CD4-positive, alpha-beta T cell treated with Interleukin-4 for 4 hours (primary cell): ENCODE measurements at regions not wholly inside any gene's neighbourhood (a gene's known extent, or its start where the extent isn't known, plus 50 kb on each side); places are given as distances from the start of the nearest gene placed in this dataset.
"Not testable (repeated sequence)": the region's sequence is repeated elsewhere in the genome, so short reads cannot be mapped to it uniquely, and the experiment has no call there.

ENCODE experiments used
- DNase-seq: peaks from one replicate; pipeline ENCODE4 v3.0.0-alpha.2; 2020

DNA sequence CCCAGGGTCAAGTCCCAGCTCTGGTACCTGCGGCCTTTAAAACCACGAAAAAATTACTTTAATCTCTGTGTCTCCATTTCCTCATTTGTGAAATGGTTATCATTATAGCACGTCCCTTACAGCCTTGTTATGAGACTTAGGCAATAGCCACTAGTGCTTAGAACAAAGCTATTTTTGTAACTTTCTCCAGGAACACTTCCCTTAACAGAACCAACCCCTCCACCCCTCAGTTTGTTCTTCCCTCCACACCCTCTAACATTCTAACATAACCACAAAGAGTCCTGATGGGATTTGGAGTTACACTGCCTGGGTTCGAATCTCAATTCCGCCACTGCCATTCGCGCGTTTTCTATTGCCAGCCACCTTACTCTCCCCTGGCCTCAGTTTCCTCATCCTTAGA, 2777.4 kb upstream of the TPTE start:
- not testable (repeated sequence) for DNase-seq

DNA sequence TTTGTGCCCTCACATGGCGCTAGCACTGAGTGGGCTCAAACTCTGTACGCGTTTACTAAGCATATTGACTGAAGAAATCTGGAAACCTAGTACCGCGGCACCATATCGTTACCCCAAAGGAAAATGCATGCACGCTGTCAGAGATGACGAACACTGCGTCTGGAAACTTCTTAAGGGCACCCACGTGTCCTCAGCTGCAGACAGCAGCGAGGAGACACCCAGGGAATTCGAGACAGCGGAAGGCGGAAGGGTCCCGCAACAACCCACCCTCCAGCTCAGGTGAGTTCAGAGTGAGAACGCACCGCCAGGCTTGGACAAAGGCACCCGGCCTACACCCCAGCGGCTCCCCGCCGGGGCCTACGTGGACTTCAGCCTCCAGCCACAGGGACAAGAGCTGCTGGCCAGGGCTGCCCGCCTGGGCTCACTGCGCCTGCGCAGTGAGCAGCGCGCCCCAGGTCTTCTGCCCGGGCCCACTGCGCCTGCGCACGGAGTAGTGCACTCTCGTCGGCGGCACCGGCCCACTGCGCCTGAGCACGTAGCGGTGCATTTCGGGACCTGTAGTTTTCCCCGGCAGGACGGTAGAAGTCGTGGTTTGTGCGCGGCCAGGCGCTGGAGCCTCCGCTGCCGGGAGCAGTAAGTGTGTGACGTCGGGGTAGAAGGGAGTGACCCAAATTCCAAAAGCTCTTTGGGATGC, 2776.8 kb upstream of the TPTE start:
- not testable (repeated sequence) for DNase-seq

DNA sequence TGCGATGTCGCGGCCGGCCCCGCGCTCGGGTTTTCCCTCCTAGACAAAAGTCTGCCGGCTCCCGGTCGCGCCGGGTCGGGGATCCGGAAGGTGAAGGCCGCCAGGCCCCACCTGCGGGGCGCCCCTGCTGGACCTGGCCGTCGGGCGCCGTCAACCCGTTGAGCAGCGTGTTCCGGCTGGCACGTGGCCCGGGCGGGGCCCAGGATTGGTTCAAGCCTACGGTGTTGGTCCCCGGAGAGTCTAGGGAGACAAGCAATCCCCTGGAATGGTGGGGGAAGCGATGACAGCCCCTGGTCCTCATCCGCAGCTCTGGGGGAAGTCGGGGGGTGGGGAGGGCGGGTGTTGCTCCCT, 2776.3 kb upstream of the TPTE start:
- DNase-seq = not testable (repeated sequence)

DNA sequence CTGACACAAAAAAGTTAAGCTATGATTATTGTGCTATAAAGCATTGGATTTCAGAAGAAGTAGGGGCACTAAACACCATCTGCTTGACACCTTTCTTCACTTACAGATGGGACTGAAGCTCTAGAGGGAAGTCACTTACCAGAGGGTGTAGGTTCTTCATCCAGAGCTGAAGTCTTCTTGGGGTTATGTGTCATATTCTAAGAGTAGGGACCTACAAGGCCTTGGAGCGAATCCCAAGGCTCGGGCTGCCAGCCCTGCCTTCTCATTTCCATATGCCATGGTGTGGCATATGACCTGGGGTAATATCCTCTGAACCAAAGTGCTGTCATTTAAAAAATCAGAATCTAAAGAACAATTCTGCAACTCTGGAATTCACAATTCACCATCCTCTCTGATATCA, 2773.4 kb upstream of the TPTE start:
- not testable (repeated sequence) for DNase-seq

DNA sequence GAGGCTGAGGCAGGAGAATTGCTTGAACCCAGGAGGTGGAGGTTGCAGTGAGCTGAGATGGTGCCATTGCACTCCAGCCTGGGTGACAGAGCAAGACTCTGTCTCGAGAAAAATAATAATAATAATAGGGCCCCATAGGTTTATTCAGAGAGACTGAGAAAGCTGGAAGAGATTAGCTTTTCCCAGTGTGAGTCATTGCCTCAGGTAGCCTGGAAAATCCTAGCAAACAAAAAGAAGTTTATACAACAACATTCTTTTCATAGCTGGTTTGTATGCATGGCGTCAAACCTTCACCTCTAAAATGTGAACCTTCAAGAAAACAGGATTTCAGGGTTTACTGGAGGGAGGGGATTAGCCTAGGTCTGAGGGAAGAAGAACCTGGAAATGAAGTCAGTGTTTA, 2768.8 kb upstream of the TPTE start:
- DNase-seq = not testable (repeated sequence)

DNA sequence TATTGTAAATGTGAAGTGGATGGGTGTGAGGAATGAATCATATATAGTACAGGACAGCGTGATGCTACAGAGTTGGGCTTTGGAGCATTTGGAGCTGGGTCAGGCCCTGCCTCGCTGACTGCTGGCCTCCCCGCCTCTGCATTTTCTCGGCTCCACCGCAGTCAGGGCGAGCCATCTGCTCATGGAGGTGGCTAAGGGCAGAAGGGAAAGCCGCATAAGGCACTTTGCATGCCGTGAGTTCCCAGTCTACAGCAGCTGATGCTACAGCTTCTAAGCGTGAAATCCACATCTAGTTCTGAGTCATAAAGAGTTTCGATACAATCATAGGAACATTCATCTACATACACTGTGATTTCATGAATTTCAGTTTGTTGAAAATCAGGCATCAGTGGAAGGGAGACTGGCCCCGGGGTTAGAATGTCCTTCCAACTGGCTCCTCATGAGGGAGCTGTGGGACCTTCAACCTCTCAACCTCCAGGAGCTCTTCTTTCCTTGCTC, 2768.0 kb upstream of the TPTE start:
- not testable (repeated sequence) for DNase-seq

DNA sequence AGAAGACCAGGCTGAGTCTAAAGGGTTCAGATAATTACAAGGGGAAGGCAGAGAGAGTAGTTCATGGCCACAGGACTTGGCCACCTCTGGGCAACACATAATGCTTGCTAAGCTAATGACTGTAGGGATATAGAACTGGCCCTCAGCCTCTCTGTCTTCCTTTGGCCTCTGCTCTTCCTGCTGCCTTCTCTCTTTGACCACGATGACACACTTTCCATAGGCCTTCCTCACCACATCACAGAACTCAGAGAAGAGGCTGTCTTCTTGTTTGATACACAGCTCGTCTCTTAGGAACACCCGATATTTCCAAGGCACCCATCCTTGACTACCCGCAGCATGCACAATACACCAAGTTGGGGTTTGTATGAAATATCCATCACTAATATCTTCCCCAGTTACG, 2751.4 kb upstream of the TPTE start:
- DNase-seq = not testable (repeated sequence)

DNA sequence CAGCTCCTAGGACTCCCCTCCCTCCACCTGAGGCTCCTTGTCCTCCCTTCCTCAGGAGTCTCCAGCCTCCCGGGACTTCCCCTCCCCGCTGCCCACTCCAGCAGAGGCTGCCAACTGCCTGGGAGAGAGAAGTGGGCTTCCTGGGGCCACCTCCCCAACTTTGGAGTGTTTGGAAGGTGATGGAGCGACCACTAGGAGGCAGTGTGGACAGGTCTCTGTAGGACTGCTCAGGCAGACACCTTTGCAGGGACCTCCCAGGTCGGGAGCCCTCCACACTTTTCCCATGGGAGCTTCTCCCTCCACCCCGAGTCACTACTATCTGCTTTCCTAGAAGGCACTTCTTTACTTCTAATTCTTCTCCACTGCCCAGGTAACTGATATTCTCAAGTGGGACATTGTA, 2747.2 kb upstream of the TPTE start:
- DNase-seq = not testable (repeated sequence)

DNA sequence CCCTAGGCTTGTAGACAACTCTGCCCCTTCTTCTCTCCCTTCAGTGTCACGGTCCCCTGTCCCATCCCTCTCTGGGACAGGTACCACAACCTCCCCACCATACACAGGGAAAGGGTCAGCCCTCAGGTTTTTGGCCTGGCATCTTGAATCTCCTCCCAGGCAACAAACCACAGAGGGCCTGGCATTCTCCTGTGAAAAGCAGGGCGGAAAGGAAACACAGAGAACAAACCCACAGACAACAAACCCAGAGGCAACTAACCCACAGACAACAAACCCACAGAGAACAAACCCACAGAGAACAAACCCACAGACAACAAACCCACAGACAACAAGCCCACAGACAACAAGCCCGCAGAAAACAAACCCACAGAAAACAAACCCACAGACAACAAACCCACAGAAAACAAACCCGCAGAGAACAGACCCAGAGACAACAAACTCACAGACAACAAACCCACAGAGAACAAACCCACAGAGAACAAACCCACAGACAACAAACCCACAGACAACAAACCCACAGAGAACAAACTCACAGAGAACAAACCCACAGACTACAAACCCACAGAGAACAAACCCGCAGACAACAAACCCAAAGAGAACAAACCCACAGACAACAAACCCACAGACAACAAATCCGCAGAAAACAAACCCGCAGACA, 2745.9 kb upstream of the TPTE start:
- peak; percentile 27 for DNase-seq

DNA sequence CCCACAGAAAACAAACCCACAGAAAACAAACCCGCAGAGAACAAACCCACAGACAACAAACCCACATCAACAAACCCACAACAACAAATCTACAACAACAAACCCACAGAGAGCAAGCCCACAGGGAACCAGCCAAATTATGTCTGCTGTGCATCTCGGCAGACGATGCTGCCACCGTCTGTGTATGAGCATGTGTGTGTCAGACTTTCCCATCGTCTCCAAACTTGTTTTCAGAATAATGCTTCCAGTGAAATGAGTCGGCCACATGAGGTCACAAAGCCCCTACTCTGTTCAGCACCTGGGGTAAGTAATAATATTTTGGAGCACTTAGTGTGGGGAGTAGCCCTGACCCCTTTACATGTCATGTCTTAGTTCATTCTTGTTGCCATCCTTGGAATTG, 2745.3 kb upstream of the TPTE start:
- DNase-seq = not testable (repeated sequence)

DNA sequence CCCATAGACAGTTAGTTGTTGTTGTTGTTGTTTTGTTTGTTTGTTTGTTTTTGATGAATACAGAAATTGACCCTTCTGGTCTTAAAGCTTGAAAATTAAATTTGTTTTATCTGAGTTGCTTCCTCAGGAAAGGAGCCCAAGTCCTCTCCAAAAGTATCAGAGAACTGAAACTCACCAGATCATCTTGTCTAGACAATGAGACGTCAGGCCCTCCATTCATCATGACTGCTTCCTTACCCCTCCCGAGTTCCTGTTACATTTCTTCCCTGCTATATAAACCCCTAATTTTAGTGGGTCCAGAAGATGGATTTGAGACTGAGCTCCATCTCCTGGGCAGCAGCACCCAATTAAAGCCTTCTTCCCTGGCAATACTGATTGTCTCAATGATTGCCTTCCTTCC, 2744.8 kb upstream of the TPTE start:
- DNase-seq = not testable (repeated sequence)

DNA sequence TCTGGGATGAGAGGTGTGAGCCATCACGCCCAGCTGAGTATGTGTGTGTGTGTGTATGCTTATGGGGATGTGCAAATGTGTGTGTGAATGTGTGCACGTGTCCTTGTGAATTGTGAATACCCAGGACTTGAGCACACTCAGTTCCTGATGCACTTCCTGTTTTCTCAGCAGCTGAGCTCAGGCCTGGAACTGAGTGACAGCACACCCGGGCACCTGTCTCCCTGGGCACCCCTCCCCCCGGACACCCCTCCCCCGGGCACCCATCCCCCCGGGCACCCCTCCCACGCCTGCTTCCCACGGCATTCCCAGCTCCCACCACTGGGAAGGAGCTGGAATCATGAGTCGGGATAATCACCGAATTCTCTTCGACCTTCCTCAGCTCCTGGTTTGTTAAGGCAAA, 2744.1 kb upstream of the TPTE start:
- DNase-seq = not testable (repeated sequence)

DNA sequence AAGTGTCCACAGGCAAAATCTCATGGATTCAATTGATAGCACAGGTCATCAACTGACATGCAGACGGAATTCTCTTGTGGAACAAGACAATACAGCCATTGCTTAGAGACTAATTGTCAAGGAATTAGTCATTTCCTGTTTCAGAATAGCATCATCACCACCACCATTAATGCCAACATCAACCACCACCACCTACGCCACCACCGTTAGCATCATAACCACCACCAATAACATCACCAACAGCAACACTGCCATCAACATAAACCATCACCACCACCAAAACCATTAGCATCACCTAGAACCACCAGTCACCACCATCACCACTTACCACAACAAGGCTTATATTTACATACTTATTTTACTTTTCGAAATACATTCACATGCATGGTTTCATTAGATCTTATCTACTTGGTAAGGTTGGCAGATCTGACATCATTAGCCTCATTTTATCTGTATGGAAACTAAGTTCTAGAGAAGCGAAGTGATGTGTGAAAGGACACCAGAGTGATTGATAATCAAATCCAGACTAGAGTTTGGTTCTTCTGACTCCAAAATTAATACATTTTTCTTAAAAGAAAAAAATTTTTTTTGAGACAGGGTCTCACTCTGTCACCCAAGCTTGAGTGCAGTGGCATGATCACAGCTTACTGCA, 2733.8 kb upstream of the TPTE start:
- DNase-seq = not testable (repeated sequence)

DNA sequence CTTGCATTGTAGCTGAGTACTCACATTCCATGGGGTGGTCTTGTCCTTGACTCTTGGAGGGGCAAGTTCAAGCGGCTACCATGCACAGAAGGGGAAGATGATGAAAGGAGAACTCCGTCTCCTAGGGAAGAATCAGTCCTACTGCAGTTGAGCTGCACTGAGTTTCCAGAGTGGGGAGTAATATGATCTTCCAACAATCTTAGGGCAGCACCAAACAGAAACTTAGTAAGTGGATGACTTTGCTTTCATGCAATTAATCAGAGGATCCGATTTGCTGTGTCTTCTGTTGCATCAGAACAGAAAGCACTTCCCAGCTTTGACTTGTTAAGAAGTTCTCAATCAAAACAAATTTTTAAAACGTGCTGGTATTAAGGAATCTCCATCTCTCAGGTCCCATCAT, 2727.6 kb upstream of the TPTE start:
- DNase-seq = not testable (repeated sequence)

DNA sequence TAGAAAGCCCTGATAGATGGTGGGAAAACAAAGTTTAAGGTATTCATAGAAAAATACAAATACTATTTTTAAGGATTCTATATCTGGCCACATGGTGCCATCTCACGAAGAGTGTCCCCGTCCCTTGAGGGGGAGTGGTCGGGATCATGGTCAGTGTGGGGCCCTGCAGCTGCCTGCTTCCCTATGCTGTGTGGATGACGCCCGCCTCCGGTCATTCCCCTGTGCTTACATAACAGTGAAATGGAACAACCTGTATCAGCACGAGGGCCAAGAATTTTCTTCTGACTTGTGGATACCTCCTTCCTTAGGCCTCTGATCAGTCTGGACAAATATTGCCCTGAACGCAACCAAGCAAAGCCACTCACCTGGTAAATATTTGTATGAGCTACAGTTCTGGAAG, 2724.1 kb upstream of the TPTE start:
- not testable (repeated sequence) for DNase-seq

DNA sequence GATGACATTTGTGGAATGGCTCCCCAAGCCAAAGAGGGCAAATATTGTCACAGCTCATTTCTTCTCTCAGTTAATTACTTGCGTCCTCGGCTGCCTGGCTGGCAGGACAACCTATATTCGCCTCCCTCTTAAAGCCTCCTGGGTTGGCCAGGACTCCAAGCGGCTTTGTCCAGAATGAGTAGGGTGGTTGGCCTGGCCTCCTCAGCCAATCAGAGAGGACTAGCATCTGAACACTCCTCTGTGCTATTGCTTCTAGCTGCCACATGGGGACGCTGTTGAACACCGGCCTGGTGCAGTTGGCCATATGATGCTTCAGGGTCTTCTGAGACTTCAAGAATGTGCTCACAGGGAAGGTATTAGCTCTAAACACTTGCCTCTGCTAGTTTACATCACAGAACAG, 2722.9 kb upstream of the TPTE start:
- not testable (repeated sequence) for DNase-seq

DNA sequence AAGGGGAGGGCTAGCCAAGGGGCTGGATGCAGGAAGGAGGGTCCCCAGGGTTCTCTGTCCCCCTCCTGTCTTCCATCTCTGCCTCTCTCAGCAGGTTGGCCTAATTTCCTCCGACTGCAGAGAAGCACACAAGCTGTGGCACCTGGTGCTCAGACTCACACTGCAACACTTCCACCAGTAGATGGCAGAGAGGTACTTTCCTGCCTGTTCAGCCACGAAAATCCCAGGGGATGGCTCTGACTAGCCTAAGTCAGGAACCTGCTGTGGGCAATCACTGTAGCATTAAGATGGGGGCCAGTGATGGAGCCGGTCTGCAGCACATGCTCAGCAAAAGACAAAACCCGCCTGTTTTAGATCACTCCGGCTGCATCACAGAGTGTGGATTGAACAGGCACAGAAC, 2721.7 kb upstream of the TPTE start:
- not testable (repeated sequence) for DNase-seq

DNA sequence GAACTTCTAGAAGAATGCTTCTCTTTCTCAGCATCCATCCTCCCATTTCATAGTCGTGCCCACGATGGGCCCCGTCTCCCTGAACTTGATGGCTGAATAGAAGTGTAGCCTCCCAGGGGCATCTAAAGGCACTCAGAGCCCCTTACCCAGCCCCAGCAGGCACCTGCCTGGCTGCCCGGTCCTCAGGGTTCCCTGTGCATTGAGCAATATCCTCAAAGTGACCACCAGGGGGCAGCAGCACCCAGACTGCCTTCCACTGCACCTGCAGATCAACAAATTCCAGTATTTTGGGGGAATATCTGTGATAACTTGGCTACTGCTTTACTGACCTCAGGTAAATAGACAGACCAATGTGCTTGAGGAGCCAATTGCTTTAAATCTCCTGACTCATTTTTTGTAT, 2707.9 kb upstream of the TPTE start:
- not testable (repeated sequence) for DNase-seq

DNA sequence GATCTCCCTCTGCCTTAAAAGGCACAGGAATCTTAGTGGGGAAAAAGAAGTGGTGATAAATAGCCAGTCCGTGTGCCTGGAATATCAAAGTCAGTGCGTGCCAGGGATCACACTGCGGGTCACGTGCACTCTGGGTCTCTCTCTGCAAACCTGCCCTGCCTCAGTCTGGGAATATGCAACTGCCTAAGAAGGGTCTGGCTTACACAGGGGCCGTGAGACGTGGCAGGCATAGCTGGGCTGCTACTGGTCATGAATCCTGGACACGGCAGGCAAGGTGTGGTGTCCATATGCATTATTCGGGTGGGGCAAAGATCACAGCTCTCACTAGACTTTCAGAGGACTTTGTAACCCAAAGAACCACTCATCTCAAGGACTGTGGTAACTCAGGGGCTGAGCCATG, 2704.4 kb upstream of the TPTE start:
- DNase-seq = not testable (repeated sequence)

DNA sequence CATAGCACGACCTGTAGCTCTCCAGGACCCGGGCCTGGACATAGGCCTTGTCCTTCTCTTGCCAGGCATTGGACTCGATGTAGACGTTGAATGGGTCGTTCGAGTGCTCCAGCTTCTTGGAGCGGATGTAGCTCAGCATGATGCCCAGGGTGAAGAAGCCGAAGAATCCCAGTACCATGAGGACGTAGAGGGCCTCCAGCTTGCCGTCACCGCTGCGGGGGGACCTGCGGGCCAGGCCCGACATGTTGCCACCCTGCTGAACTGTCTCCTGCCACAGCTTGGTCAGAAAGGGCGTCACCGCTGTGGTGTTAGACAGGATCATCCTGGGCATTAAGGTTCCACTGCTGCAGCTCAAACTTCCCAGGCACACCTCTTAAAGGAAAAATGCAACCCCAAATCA, 2702.1 kb upstream of the TPTE start:
- not testable (repeated sequence) for DNase-seq

DNA sequence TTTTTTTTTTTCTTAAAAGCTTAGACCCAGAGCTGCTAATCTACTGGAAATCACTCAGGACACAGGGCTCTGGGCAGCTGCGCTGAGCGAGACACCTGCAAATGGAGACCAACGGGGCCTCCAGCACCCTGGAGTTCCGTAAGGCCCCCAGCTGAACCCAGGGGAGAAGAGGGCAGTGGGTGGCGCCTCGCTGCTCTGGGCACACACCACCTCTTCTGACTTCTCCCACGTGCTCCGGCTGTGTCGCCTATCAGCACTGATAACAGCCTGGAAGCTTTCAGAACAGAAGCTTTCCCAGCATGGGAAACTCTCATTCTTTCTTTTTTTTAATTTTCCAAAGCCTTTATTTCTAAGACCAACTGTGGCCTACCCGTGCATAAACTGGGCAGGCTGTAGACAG, 2695.8 kb upstream of the TPTE start:
- not testable (repeated sequence) for DNase-seq

DNA sequence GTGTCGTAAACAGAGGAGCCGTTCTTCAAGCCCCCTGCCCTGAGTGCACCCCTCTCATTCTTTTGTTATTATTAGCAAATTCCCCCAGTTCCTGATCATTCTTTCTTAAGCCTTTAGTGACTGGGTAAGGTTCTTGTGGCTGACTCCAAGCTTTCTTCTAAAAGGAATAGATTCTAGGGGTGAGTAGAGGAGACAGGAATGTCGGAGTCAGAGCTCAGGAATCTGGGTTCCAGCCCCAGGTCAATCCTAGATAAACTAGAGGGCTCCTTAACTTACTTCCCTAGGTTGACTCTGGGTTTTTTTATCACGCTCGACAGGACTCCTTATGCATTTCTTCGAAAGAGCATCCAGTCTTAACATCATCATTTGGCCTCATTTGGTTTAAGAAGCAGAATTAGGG, 2695.2 kb upstream of the TPTE start:
- DNase-seq = not testable (repeated sequence)

DNA sequence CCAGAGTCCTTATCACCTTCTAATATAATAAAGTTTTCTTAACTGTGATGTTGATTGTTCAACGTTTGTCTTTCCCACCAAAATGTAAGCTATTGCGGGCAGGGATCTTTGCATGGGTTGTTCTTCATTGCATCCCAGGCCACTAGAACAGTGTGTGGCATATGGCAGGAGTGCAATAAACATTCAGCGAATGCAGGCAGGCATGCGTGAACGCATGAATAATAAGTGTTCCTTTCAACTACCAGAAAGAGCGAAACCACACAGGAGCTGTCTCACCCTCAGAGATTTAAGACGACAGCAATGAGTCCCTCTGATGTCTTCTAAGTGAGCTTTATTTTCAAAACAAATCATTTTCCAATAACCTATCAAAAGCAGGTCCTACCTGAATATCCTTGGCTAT, 2693.1 kb upstream of the TPTE start:
- not testable (repeated sequence) for DNase-seq

DNA sequence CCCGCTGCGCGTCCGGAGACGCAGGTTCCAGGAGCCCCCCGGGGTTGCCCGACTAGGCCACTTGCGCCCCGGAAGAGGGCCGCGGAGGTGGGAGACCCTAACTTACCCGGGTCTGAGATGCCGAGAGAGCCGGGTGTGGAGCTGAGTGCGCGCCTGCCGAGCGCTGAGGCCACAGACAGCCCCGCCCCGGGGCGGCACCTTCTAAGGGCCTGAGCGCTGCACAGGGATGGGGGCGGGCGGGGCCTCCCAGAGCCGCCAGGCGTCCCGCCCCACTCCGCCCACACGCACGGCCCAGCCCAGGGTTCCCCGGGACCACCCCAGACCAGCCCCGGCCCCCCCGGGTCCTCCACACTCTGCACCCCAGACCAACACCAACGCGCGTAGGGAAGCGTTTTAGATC, 2692.0 kb upstream of the TPTE start:
- DNase-seq = not testable (repeated sequence)
